GM18505 (cell line): ENCODE measurements at regions not wholly inside any gene's neighbourhood (a gene's known extent, or its start where the extent isn't known, plus 50 kb on each side); places are given as distances from the start of the nearest gene placed in this dataset.

Experiments
- ATAC-seq: cut with Tn5 transposase; IDR thresholded peaks from one replicate; pipeline ENCODE4 v1.9.1; 2021; ENCODE audit not compliant: unreplicated experiment
- POLR2A ChIP-seq: IDR thresholded peaks from 4 replicates; pipeline ENCODE4 v1.6.1; 2011; ENCODE audit warnings: borderline replicate concordance; ENCODE audit not compliant: insufficient read depth, insufficient read length; ENCODE audit errors: extremely low read depth

GRCh38 chr18:2433366-2433765 is 137.9 kb downstream of the METTL4 start:
- no peak for ATAC-seq
- no peak for TF ChIP-seq POLR2A

GRCh38 chr18:2441544-2441943 is 129.8 kb downstream of the METTL4 start:
- TF ChIP-seq POLR2A, result no peak

GRCh38 chr18:2442006-2442405 is 129.3 kb downstream of the METTL4 start:
- no peak for TF ChIP-seq POLR2A
- no peak for ATAC-seq

More at GRCh38 chr18:2441544-2441943, 129.8 kb downstream of the METTL4 start:
- ATAC-seq, result no peak

- ATAC-seq, result no peak
- TF ChIP-seq POLR2A, result no peak
Measured at GRCh38 chr18:2442726-2443275, 128.5 kb downstream of the METTL4 start.

DNA sequence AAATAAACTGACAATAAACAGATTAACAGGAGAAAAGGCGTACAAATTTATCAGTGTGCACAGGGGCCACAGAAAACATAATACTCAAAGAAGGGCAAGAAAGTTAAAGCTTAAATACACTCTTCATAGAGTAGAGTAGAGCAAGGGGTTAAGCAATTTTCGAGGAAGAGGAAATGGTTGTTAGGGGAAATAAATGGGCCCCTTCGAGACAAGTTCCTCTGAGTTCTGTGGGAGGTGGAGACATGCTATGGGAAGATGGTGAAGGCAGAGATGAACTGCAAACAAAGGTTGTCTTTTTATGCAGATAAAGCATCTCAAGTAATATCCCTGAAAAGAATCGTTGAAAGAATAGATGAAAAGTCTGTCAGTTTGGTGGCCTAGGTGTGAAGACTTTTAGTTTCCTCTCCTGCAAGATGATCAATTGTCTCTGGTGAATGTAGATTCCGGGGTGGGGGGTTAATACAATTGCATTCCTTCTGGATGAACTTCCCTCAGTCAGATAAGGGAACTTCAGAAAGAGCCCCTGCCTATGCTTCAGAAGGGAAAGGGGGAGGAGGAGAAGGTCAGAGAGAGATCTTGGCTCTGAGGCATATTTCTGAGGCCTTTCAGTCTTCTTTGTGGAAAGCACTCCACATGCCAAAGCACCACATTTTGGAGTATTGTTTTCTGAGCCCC is 127.0 kb downstream of the METTL4 start:
- ATAC-seq, result no peak
- TF ChIP-seq POLR2A, result no peak

GRCh38 chr18:2448565-2449151 is 122.6 kb downstream of the METTL4 start:
- TF ChIP-seq POLR2A, result no peak

DNA sequence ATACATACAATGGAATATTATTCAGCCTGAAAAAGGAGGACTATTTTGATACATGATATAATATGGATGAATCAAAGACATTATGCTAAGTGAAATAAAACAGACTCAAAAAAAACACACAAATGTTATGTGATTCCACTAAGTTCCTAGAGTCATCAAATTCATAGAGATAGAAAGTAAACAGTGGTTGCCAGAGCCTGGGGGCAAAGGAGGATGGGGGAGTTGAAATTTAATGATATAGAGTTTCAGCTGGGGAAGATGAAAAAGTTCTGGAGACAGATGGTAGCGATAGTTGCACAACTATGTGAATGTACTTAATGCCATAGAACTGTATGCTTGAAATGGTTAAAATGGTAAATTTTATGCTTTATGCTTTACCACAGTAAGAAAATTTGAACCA is 119.7 kb downstream of the METTL4 start:
- TF ChIP-seq POLR2A, result no peak
- ATAC-seq, result no peak

More at GRCh38 chr18:2448565-2449151, 122.6 kb downstream of the METTL4 start:
- ATAC-seq, result no peak

DNA sequence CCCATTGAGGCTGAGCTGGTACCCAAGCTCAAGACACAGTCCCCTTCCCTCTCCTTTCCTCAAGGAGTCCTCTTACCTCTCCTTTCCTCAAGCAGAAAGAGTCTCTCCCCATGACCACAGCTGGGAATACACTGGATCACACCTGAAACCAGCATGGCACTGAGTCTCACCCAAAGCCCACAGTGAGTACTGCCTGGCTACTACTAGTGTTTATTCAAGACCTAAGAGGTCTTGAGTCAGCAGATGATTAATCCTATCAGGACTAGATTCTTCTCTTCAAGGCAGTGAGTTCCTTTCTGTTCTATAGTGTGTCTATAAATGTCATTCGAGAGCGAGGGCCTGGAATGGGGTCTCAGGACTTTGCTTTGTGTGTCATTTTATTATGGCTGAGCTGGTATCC is 111.4 kb downstream of the METTL4 start:
- ATAC-seq, result no peak
- TF ChIP-seq POLR2A, result no peak

DNA sequence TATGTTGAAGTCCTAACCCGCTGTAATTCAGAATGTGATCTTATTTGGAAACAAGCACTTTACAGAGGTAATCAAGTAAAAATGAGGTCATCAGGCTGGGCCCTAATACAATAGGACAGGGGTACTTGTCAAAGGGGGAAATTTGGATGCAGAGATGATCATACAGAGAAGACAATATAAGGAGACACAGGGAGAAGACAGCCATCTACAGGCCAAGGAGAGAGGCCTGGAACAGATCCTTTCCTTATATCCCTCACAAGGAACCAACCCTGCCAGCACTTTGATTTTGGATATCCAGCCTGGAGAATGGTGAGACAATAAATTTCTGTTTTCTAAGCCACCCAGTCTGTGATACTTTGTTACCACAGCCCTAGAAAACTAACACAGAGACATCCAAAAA is 104.3 kb downstream of the METTL4 start:
- ATAC-seq, result no peak

DNA sequence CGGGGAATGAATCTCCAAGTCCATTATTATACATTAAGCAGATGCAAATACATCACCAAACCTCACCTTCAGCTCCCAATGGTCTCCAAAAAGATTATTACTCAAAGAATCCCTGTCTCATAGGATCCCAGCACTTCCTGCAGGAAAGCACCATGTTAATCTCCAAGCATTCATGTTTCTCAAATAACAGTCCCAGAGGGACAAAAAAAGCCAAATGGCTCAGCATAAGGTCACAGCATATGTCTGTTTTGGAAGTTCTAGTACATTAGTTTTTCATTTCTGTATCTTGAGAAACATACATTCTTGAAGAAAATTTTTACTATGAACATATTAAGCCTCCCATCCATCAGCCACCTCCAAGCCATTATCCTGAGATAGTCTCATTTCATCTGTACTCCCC is 103.3 kb downstream of the METTL4 start:
- no peak for ATAC-seq
- TF ChIP-seq POLR2A, result no peak

More for the DNA sequence above, 104.3 kb downstream of the METTL4 start:
- no peak for TF ChIP-seq POLR2A

GRCh38 chr18:2471523-2471922 is 99.8 kb downstream of the METTL4 start:
- ATAC-seq, result no peak
- TF ChIP-seq POLR2A, result no peak

DNA sequence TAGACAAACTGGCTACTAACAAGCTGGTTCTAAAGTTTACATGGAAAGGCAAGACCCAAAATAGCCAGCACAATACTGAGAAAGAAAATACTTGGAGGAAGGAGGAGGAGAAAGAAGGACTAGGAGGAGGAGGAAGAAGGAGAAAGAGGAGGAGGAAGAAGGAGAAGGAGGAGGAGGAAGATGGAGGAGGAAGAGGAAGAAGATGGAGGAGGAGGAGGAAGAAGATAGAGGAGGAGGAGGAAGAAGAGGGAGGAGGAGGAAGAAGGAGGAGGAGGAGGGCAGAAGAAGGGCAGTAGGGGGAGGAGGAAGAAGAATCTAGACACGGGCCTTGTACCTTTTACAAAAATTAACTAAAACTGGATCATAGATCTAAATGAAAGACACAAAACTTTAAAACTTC is 92.6 kb downstream of the METTL4 start:
- no peak for TF ChIP-seq POLR2A
- no peak for ATAC-seq

GRCh38 chr18:2480536-2480935 is 90.8 kb downstream of the METTL4 start:
- TF ChIP-seq POLR2A, result no peak

More at GRCh38 chr18:2480536-2480935, 90.8 kb downstream of the METTL4 start:
- ATAC-seq, result no peak
